GM19463 (cell line): ENCODE measurements at regions not wholly inside any gene's neighbourhood (a gene's known extent, or its start where the extent isn't known, plus 50 kb on each side); places are given as distances from the start of the nearest gene placed in this dataset.

ENCODE experiments used
- ATAC-seq: cut with Tn5 transposase; IDR thresholded peaks from one replicate; pipeline ENCODE4 v1.9.1; 2021; ENCODE audit warnings: mild to moderate bottlenecking, moderate library complexity; ENCODE audit not compliant: unreplicated experiment

DNA sequence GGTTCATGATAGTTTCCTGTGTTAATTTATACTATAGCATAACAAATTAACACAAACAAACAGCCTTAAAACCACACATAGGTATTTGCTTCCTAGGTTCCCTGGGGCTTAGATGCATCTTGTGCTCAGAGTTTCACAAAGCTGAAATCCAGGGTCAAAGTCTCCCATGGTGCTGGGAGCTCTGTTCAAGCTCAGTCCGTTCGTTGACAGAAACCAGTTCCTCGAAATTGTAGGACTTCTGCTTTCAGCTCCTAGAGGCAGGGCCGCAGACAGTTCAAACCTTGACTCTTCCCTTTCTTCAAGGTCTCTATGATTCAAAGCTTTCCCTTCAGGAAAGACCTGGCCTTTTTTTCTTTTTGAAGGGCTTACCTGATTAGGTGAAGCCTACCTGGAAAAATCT is 90.5 kb downstream of the VSTM2A start:
- no peak for ATAC-seq

DNA sequence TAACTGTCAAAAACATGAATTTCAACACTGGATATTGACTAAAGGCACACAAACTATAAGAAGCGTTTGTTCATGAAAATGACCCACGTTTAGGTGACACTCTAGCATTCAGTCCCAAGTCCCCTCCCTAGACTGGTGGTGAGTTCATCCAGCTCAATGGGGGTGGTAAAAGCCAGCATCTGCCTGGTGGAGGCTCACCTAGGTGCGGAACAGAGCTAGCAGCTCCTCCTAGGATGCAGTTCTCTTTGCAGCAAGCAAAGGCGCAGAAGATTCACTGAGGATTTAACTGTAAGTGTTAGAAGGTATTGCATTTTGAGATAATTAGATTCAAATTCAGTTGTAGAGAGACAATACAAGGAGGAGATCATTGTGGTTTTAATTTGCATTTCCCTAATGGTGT is 87.6 kb downstream of the VSTM2A start:
- no peak for ATAC-seq

DNA sequence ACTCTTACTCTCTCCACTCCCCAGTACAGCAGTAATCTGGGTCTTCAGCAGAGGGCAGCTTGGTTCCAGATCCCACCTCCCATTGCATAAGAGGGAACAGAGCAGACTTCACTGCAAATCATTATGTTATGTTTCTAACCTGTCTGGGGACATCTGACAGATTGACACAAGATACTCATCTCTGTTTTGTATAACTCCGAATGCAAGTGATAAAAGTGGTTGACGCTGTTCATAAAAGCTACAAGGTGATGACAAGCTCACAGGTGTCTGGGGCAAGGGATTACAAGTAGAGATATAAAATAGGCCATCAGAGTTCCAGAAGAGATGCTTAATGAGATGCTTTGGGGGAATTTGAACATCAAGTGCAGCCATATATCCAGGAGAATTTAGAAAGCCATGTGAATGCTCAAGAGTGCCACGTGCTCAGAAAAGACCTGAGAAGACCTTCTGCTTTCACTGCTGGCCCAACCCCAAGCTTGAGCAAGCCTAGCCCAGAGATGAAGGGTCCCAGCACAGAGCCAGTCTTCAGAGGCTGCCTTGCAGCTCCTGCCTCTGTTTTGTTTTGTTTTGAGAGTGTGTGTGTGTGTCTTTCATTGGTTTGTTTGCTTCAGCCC is 80.6 kb downstream of the VSTM2A start:
- no peak for ATAC-seq
